Sigmoid colon (tissue), 6 donors: ENCODE measurements at regions not wholly inside any gene's neighbourhood (a gene's known extent, or its start where the extent isn't known, plus 50 kb on each side); places are given as distances from the start of the nearest gene placed in this dataset.

Experiments
- DNase-seq: peaks from one replicate; pipeline ENCODE4 v3.0.0-alpha.2; 2019
- H3K27ac ChIP-seq, 4 donors: fragments of 200-600 bp; sonication (generic); one replicate each; pipeline ENCODE4 v1.5.1; 2016 to 2019; ENCODE audit warnings: mild to moderate bottlenecking in 1 of 4
- H3K27me3 ChIP-seq, 3 donors: fragments of 200-600 bp; sonication (generic); one replicate each; pipeline ENCODE4 v1.5.1; 2019; ENCODE audit warnings: mild to moderate bottlenecking in 1 of 3
- H3K36me3 ChIP-seq, 4 donors: fragments of 200-600 bp; sonication (generic); one replicate each; pipeline ENCODE4 v1.5.1; 2016 to 2019
- H3K4me1 ChIP-seq, 4 donors: fragments of 200-600 bp; sonication (generic); one replicate each; pipeline ENCODE4 v1.5.1; 2017 to 2019
- H3K4me3 ChIP-seq, 4 donors: fragments of 200-600 bp; sonication (generic); one replicate each; pipeline ENCODE4 v1.5.1; 2017 to 2019; ENCODE audit warnings: mild to moderate bottlenecking in 2 of 4, moderate library complexity in 1 of 4
- H3K9me3 ChIP-seq, 4 donors: fragments of 200-600 bp in 3 of 4; sonication (generic) in 3 of 4; one replicate each; pipeline versions ENCODE4 v1.5.1 to v1.6.1; 2013 to 2019
- EP300 ChIP-seq, 4 donors: sonication (generic); formaldehyde crosslinking; IDR thresholded peaks; one replicate each; pipeline ENCODE4 v1.6.1; 2017; ENCODE audit warnings: antibody characterized with exemption in 4 of 4
- POLR2A ChIP-seq, 2 donors: fragments of 450-650 bp; IDR thresholded peaks; one replicate each; pipeline ENCODE4 v1.6.1; 2016; ENCODE audit warnings: antibody characterized with exemption in 2 of 2, mild to moderate bottlenecking in 2 of 2, moderate library complexity in 2 of 2
- POLR2AphosphoS5 ChIP-seq, 4 donors: sonication (generic); formaldehyde crosslinking; IDR thresholded peaks; one replicate each; pipeline ENCODE4 v1.6.1; 2017; ENCODE audit warnings: antibody characterized with exemption in 4 of 4
- WGBS, 2 donors: extraction: QIAGEN DNeasy Blood & Tissue Kit; methylation state at CpG; one replicate each; pipeline ENCODE4 v1.1.7; 2013; 5-methylcytosine and 5-hydroxymethylcytosine counted together
- intact Hi-C: fragments of 100-400 bp; cut with DNase I; formaldehyde crosslinking; loops from one replicate; pipeline ENCODE4 v1.15.1; 2023
- TF ChIP-seq, protein P1 (sequence below), 4 experiments: fragments of 450-650 bp in 3 of 4; fragments of 200-600 bp in 1 of 4; IDR thresholded peaks; one replicate each; pipeline ENCODE4 v1.5.1; 2016 to 2019; ENCODE audit warnings: antibody characterized with exemption in 4 of 4, mild to moderate bottlenecking in 3 of 4, moderate library complexity in 2 of 4
- donor health status: healthy with polysubstance abuse.
- donor health status: healthy.

DNA sequence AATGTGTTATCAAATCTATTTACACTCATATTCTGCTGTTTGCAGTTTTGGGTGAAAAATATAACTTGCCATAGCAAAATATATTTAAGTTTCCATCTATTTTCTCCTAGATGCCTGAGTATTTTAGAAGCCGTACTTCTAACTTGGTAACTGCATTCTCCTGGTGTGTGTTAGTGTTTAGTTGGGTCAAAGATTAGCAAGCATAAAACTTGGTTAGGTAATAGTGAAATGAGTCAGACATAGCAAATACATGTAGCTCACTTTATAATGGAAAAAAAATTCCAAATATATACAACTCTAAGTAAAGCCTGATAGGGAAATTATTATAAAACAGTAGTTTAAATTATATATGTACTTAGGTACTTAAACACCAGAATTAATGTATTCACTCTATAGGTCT, 640.7 kb upstream of the ST8SIA4 start:
- DNase-seq, result no peak
- Histone ChIP-seq H3K27me3 (no peaks in the 10 kb centered on the region), H3K9me3 (no peaks in the 10 kb centered on the region), H3K4me3 (no peak overlapping the region), H3K36me3 (no peaks in the 10 kb centered on the region), H3K27ac (no peak overlapping the region), H3K4me1 (no peaks in the 10 kb centered on the region)
- WGBS, 2 donors, result 65 to 90% methylated on average over 1 of the region's 1 CpG
- TF ChIP-seq POLR2AphosphoS5 (IDR thresholded peaks at IDR 0.05) (no peak), POLR2A (IDR thresholded peaks at IDR 0.05) (no peak)
- TF ChIP-seq, protein P1, sequence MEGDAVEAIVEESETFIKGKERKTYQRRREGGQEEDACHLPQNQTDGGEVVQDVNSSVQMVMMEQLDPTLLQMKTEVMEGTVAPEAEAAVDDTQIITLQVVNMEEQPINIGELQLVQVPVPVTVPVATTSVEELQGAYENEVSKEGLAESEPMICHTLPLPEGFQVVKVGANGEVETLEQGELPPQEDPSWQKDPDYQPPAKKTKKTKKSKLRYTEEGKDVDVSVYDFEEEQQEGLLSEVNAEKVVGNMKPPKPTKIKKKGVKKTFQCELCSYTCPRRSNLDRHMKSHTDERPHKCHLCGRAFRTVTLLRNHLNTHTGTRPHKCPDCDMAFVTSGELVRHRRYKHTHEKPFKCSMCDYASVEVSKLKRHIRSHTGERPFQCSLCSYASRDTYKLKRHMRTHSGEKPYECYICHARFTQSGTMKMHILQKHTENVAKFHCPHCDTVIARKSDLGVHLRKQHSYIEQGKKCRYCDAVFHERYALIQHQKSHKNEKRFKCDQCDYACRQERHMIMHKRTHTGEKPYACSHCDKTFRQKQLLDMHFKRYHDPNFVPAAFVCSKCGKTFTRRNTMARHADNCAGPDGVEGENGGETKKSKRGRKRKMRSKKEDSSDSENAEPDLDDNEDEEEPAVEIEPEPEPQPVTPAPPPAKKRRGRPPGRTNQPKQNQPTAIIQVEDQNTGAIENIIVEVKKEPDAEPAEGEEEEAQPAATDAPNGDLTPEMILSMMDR (IDR thresholded peaks at IDR 0.05), result no peak
- intact Hi-C loops, result no loop called here

DNA sequence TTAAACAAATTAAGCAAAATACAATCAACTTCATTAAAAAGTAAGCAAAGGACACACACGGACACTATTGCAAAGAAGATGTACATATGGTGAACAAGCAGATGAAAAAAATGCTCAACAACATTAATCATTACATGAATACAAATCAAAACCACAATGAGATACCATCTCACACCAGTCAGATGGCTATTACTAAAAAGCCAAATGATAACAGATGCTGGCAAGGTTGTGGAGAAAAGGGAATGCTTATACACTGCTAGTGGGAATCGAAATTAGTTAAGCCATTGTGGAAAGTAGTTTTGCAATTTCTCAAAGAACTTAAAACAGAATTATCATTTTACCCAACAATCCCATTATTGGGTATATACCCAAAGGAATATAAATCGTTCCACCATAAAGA, 636.2 kb upstream of the ST8SIA4 start:
- Histone ChIP-seq H3K4me3 (no peak overlapping the region), H3K27me3 (no peaks in the 10 kb centered on the region), H3K27ac (no peak overlapping the region), H3K9me3 (no peaks in the 10 kb centered on the region), H3K36me3 (no peaks in the 10 kb centered on the region), H3K4me1 (no peaks in the 10 kb centered on the region)
- TF ChIP-seq POLR2A (IDR thresholded peaks at IDR 0.05) (no peak), EP300 (IDR thresholded peaks at IDR 0.05) (no peak), POLR2AphosphoS5 (IDR thresholded peaks at IDR 0.05) (no peak)
- TF ChIP-seq, protein P1 (IDR thresholded peaks at IDR 0.05), result no peak
- intact Hi-C loops, result no loop called here
- 71 to 81% methylated on average over 3 of the region's 3 CpGs for WGBS, 2 donors
- DNase-seq, result no peak

DNA sequence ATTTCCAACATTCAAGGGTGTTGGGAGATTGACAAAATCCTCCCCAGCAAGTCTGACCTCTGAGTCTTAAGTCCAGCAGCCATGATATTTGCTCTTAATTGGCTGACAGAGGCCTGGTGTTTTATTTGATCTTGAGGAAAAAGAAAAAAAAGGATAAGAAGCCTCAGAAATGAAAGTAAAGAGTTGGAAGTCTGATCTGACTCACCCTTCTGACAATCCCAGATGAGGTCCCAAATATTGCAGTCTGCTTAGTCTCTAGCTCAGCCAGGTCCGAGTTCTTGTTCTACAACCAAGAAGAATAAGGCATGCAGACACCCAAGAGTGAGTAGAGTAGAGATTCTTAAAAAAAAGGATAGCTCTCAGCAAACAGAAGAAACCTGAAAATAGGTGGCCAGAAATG, 632.5 kb upstream of the ST8SIA4 start:
- Histone ChIP-seq H3K4me1 (no peaks in the 10 kb centered on the region), H3K27ac (no peak overlapping the region), H3K36me3 (no peaks in the 10 kb centered on the region), H3K27me3 (no peaks in the 10 kb centered on the region), H3K9me3 (no peaks in the 10 kb centered on the region), H3K4me3 (no peak overlapping the region)
- DNase-seq, result no peak
- intact Hi-C loops, result no loop called here
- WGBS, 2 donors, result 37 to 86% methylated on average over 1 of the region's 1 CpG
- TF ChIP-seq POLR2A (IDR thresholded peaks at IDR 0.05), result no peak
- no peak for TF ChIP-seq POLR2AphosphoS5 (IDR thresholded peaks at IDR 0.05)
- TF ChIP-seq EP300 (IDR thresholded peaks at IDR 0.05), result no peak
- TF ChIP-seq, protein P1 (IDR thresholded peaks at IDR 0.05), result no peak

DNA sequence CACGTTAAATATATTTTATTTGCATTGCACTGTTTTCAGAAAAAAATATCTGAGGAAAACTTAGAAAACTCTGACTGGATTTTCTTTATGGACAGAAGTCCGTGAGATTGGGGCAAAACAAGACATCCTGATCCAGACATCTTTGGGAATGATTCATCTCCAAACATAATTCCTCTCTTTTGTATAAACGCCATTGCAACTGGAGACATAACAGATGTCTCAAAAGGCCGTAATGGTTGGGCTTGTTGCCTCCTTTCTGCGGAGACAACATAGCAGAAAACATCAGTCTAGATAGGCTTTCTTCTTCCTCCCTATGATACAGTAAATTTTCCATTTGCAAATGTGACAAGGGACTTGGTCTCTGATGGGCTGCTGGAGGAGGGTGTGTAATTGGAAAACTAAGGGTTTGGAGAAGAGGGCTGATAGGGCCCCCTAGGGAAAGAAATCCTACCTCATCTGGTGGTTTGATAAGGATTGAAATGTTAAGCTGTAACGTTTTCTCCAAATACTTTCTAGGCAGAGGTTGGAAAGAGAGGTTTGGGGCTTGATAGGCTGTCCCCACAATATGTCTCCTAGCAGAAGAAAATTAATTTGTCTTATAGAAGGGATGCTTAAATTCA, 631.5 kb upstream of the ST8SIA4 start:
- Histone ChIP-seq H3K27me3 (no peaks in the 10 kb centered on the region), H3K27ac (no peak overlapping the region), H3K4me3 (no peak overlapping the region), H3K4me1 (no peaks in the 10 kb centered on the region), H3K36me3 (no peaks in the 10 kb centered on the region), H3K9me3 (no peaks in the 10 kb centered on the region)
- TF ChIP-seq POLR2A (IDR thresholded peaks at IDR 0.05), result no peak
- 59 to 68% methylated on average over 6 of the region's 6 CpGs for WGBS, 2 donors
- no peak for DNase-seq
- intact Hi-C loops, result no loop called here

DNA sequence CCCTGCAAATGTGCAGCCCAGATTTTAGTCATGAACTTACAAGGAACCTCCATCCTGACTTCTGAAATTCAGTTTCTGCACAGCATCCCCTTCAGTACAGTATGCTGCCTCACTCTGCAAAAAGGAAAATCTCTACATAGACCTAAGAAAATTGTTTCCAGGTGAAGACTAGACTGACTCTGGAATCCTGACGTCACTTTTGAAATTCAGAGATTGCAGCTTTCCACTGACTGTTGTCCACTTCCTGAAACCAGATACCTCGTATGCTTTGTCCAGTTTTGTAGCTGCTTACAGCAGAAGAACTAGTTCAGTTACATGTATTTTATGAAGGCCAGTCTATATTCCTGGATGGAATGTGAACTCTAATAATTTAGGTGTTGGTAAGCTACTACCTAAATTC, 629.3 kb upstream of the ST8SIA4 start:
- intact Hi-C loops, result no loop called here
- 58 to 59% methylated on average over 2 of the region's 2 CpGs for WGBS, 2 donors

More for the DNA sequence above, 629.3 kb upstream of the ST8SIA4 start:
- no peak overlapping the region for H3K27ac ChIP-seq
- TF ChIP-seq POLR2AphosphoS5 (IDR thresholded peaks at IDR 0.05) (no peak), EP300 (IDR thresholded peaks at IDR 0.05) (no peak), POLR2A (IDR thresholded peaks at IDR 0.05) (no peak)
- TF ChIP-seq, protein P1 (IDR thresholded peaks at IDR 0.05), result no peak
- H3K9me3 ChIP-seq, result no peaks in the 10 kb centered on the region
- no peaks in the 10 kb centered on the region for H3K36me3 ChIP-seq
- no peaks in the 10 kb centered on the region for H3K27me3 ChIP-seq
- H3K4me3 ChIP-seq, result no peak overlapping the region
- H3K4me1 ChIP-seq, result no peaks in the 10 kb centered on the region
- no peak for DNase-seq
